ENCODE measurements at regions not wholly inside any gene's neighbourhood (a gene's known extent, or its start where the extent isn't known, plus 50 kb on each side); places are given as distances from the start of the nearest gene placed in this dataset.
A peak's percentile ranks its signal among the peaks of the same experiment; 100 is the strongest.

DNA sequence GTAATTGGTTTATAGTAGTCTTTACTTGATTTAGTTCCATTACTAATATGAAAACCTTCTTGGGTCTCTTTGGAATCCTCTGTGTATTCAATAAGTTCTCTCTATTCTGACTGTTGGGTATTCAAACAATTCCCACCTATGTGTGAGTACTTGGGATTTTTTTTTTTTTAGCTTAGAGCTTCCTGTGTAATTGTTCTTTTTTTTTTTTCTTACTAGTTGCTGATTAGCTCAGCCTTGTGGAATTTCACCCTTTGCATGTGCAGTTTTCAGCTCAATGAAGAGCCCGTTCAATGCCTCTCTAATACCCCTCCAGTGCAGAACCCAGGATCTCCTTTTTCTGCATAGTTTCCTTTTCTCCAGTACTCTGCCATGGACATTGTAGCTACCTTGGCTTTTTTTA is 339.1 kb upstream of the GALNT5 start:
- Histone ChIP-seq H3K23ac (ENCODE audit: low read depth, low read length) (no peak overlapping the region), H3K14ac (replicated peaks; ENCODE audit: low read depth, low read length) (no peak overlapping the region), H2BK5ac (ENCODE audit: low read depth, low read length, poor library complexity, severe bottlenecking) (no peak overlapping the region), H3K4me1 (ENCODE audit: control insufficient read depth, insufficient read depth, low read length) (no peaks in the 10 kb centered on the region), H3K9me3 (ENCODE audit: control insufficient read depth, insufficient read depth, low read length) (no peaks in the 10 kb centered on the region), H4K91ac (ENCODE audit: insufficient read depth, low read depth, low read length) (no peak overlapping the region), H3K27me3 (ENCODE audit: control insufficient read depth, insufficient read depth, low read length) (no peaks in the 10 kb centered on the region), H3K79me1 (ENCODE audit: low read depth in 1 of 2, low read length in 2 of 2) (no peaks in the 10 kb centered on the region), H2AK5ac (ENCODE audit: low read depth, low read length) (no peak overlapping the region), H4K5ac (ENCODE audit: low read depth, low read length) (no peak overlapping the region), H2BK120ac (ENCODE audit: low read depth, low read length) (no peak overlapping the region), H4K8ac (ENCODE audit: low read depth in 2 of 2, low read length in 2 of 2) (no peak overlapping the region), H2BK15ac (ENCODE audit: low read depth, low read length) (no peak overlapping the region), H2AK9ac (replicated peaks; ENCODE audit: low read depth, low read length, poor library complexity) (no peak overlapping the region), H3K27ac (ENCODE audit: insufficient read depth, low read length) (no peak overlapping the region), H3K4me3 (ENCODE audit: insufficient read depth, low read depth, low read length) (no peak overlapping the region), H3K36me3 (ENCODE audit: control insufficient read depth, insufficient read depth, low read length) (no peaks in the 10 kb centered on the region), H3K4ac (ENCODE audit: low read depth, low read length) (no peak overlapping the region), H3K9ac (ENCODE audit: low read depth, low read length) (no peak overlapping the region), H3K56ac (ENCODE audit: extremely low read depth, insufficient read depth, low read length) (no peak overlapping the region), H2BK20ac (ENCODE audit: low read depth, low read length) (no peak overlapping the region), H4K20me1 (ENCODE audit: insufficient read depth, low read length) (no peaks in the 10 kb centered on the region), H3K9me1 (ENCODE audit: insufficient read depth, low read length) (no peaks in the 10 kb centered on the region), H3K18ac (ENCODE audit: low read depth, low read length) (no peak overlapping the region), H3K4me2 (ENCODE audit: low read depth, low read length) (no peak overlapping the region), H2AFZ (replicated peaks; ENCODE audit: low read length, poor library complexity) (no peak overlapping the region)
- ChIA-PET CTCF (interaction anchor here (0.8 kb wide), 1 partner anchor 66 kb away, joined by 3 read pairs; no protein-coding TSS in a partner anchor), POLR2A (ENCODE audit: unreplicated experiment) (no interaction called here)
- ATAC-seq (ENCODE audit: low read depth) (no peak), DNase-seq (peak; percentile 18)
- WGBS, 2 experiments (ENCODE audit: extremely low coverage in 2 of 2, insufficient read length in 1 of 2), result no CpG with 5 or more reads among the region's 1 CpG
- TF ChIP-seq CTCF (conservative IDR thresholded peaks at IDR 0.05; ENCODE audit: low read depth, low read length), result no peak
- no peak for TF ChIP-seq RCOR1 (IDR thresholded peaks at IDR 0.05; ENCODE audit: insufficient replicate concordance, low read length)
- TF ChIP-seq RFX5 (IDR thresholded peaks at IDR 0.05; ENCODE audit: low read depth, low read length), result no peak
- TF ChIP-seq MAZ (IDR thresholded peaks at IDR 0.05; ENCODE audit: borderline replicate concordance, low read depth, low read length), result no peak
- no peak for TF ChIP-seq ELK1 (IDR thresholded peaks at IDR 0.05; ENCODE audit: borderline replicate concordance, low read depth, low read length)
- no peak for TF ChIP-seq FOS (IDR thresholded peaks at IDR 0.05; ENCODE audit: low read depth, low read length)
- no peak for TF ChIP-seq POLR2A (IDR thresholded peaks at IDR 0.05; ENCODE audit: low read depth, low read length)
- no peak for TF ChIP-seq NFE2L2 (IDR thresholded peaks at IDR 0.05; ENCODE audit: low read depth, low read length)
- no peak for TF ChIP-seq CHD1 (IDR thresholded peaks at IDR 0.05; ENCODE audit: low read depth, low read length)
- TF ChIP-seq CEBPB (IDR thresholded peaks at IDR 0.05; ENCODE audit: low read depth, low read length), result no peak
- TF ChIP-seq BHLHE40 (IDR thresholded peaks at IDR 0.05; ENCODE audit: low read depth, low read length), result no peak
- TF ChIP-seq MAFK (IDR thresholded peaks at IDR 0.05; ENCODE audit: low read depth, low read length), result no peak
- no peak for TF ChIP-seq MXI1 (IDR thresholded peaks at IDR 0.05; ENCODE audit: borderline replicate concordance, low read depth, low read length)
- TF ChIP-seq USF2 (IDR thresholded peaks at IDR 0.05; ENCODE audit: low read depth, low read length), result no peak
- no peak for TF ChIP-seq RAD21 (IDR thresholded peaks at IDR 0.05; ENCODE audit: low read length)
- no peak for TF ChIP-seq SMC3 (IDR thresholded peaks at IDR 0.05; ENCODE audit: low read depth, low read length)
- no TSS peak for BruUV-seq (replicated peaks)
- intact Hi-C loops (cut with micrococcal nuclease) (no loop called here), in situ Hi-C loops (cut with MboI; ENCODE audit: low sequenced_read_pairs) (no loop called here), dilution Hi-C loops (cut with HindIII; ENCODE audit: low sequenced_read_pairs, unreplicated experiment) (no loop called here)

Measured in IMR-90 (cell line).